ENCODE measurements at regions not wholly inside any gene's neighbourhood (a gene's known extent, or its start where the extent isn't known, plus 50 kb on each side); places are given as distances from the start of the nearest gene placed in this dataset.
"Not testable (repeated sequence)": the region's sequence is repeated elsewhere in the genome, so short reads cannot be mapped to it uniquely, and the experiment has no call there.

DNA sequence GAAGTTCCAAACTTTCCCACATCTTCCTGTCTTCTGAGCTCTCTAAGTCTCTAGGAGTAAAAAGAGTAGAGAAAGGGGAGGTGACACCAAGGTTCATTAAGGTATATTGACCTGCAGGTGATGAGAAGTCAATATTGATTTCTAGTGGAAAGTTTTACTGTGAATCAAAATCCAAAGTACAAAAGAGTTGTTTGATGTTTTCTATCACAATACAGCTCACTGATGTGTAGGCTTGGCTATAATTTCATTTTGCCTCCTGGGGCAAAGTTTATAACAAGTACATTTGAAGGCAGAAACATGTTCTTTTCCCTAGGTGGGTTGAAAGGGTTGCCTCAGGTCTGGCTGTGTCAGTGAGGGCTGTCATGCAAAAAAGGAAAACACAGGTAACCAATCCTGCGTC is 65.2 kb upstream of the LRPPRC start:
- DNase-seq (ENCODE audit: low read depth): no peak
- TF ChIP-seq, protein P1, sequence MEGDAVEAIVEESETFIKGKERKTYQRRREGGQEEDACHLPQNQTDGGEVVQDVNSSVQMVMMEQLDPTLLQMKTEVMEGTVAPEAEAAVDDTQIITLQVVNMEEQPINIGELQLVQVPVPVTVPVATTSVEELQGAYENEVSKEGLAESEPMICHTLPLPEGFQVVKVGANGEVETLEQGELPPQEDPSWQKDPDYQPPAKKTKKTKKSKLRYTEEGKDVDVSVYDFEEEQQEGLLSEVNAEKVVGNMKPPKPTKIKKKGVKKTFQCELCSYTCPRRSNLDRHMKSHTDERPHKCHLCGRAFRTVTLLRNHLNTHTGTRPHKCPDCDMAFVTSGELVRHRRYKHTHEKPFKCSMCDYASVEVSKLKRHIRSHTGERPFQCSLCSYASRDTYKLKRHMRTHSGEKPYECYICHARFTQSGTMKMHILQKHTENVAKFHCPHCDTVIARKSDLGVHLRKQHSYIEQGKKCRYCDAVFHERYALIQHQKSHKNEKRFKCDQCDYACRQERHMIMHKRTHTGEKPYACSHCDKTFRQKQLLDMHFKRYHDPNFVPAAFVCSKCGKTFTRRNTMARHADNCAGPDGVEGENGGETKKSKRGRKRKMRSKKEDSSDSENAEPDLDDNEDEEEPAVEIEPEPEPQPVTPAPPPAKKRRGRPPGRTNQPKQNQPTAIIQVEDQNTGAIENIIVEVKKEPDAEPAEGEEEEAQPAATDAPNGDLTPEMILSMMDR (conservative IDR thresholded peaks at IDR 0.05; ENCODE audit: low read depth, low read length): no peak
- H3K4me3 ChIP-seq (ENCODE audit: low read depth, low read length): no peak overlapping the region

DNA sequence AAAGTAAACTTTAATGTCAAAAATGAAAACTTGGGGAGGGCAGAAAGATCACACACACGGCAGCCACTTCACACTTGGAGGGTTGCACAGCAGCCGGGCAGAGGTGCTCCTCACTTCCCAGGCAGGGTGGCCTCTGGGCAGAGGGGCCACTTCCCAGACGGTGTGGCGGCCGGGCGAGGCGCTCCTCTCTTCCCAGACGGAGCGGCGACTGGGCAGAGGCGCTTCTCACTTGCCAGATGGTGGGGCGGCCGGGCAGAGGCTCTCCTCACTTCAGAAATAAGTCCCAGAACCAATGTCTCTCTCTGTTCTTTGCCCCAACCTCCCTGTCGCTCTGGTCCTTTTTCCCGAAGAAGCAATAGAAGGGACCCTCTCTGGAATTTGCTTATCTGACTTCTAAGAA is 65.7 kb upstream of the LRPPRC start:
- no peak for DNase-seq (ENCODE audit: low read depth)
- no peak overlapping the region for H3K4me3 ChIP-seq (ENCODE audit: low read depth, low read length)
- TF ChIP-seq, protein P1 (conservative IDR thresholded peaks at IDR 0.05; ENCODE audit: low read depth, low read length): no peak

DNA sequence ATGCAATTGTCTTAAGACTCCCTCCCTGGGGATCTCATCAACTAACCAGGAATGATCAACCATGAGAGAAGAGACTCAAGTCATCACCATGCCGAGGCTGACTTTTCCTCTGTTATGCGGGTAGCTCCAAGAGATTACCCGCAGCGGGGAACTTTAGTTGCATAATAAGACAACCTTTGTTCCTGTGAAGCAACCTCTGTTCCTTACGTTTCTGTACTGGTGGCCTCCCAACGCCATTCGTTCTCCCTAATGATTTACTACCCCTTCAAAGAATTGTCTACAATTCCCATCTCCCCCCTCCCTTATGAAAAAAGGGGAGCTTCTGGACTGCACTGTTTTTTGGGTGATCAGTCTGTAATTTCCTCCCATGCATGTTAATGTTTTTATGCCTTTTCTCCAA is 66.1 kb upstream of the LRPPRC start:
- TF ChIP-seq, protein P1 (conservative IDR thresholded peaks at IDR 0.05; ENCODE audit: low read depth, low read length): no peak
- peak; percentile 35 for DNase-seq (ENCODE audit: low read depth)
- no peak overlapping the region for H3K4me3 ChIP-seq (ENCODE audit: low read depth, low read length)

DNA sequence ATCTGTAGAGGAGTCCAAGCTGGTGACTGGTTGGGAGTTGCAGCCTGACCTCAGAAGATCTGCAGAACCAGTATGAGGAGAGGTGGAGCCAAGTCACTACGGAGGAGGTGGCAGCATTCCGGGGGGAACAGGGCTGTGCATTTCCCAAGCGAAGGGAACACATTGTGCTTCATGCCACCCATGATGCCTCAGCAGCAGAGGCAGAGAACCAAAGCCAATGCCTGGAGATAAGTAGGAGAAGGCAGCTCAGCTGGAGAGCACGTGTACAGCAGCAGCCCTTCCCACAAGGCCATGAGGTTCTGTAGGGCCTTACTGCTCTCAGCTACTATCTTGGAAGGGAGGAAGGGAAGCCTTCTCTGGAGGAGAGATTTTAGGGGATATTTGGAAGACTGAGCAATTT is 67.2 kb upstream of the LRPPRC start:
- no peak for DNase-seq (ENCODE audit: low read depth)
- H3K4me3 ChIP-seq (ENCODE audit: low read depth, low read length): no peak overlapping the region
- TF ChIP-seq, protein P1 (conservative IDR thresholded peaks at IDR 0.05; ENCODE audit: low read depth, low read length): no peak

DNA sequence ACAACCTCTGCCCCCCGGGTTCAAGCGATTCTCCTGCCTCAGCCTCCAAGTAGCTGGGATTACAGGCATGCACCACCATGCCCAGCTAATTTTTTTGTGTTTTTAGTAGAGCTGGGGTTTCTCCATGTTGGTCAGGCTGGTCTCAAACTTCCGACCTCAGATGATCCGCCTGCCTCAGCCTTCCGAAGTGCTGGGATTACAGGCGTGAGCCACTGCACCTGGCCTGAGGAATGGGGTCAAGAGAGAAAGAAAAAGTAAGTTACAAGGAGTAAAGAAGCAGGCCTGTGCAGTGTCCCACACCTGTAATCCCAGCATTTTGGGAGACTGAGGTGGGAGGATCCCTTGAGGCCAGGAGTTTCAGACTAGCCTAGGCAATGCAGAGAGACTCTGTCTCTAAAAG is 68.5 kb upstream of the LRPPRC start:
- not testable (repeated sequence) for H3K4me3 ChIP-seq (ENCODE audit: low read depth, low read length); DNase-seq (ENCODE audit: low read depth)

DNA sequence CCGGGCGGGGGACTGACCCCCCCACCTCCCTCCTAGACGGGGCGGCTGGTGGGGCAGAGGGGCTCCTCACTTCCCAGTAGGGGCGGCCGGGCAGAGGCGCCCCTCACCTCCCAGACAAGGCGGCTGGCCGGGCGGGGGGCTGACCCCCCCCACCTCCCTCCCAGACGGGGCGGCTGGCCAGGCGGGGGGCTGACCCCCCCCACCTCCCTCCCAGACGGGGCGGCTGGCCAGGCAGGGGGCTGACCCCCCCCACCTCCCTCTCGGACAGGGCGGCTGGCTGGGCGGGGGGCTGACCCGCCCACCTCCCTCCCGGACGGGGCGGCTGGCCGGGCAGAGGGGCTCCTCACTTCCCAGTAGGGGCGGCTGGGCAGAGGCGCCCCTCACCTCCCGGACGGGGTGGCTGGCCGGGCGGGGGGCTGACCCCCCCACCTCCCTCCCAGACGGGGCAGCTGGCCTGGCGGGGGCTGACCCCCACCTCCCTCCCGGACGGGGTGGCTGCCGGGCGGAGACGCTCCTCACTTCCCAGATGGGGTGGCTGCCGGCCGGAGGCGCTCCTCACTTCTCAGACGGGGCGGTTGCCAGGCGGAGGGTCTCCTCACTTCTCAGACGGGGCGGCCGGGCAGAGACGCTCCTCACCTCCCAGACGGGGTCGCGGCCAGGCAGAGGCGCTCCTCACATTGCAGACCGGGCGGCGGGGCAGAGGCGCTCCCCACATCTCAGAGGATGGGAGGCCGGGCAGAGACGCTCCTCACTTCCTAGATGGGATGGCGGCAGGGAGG is 71.4 kb upstream of the LRPPRC start:
- not testable (repeated sequence) for H3K4me3 ChIP-seq (ENCODE audit: low read depth, low read length); DNase-seq (ENCODE audit: low read depth)

DNA sequence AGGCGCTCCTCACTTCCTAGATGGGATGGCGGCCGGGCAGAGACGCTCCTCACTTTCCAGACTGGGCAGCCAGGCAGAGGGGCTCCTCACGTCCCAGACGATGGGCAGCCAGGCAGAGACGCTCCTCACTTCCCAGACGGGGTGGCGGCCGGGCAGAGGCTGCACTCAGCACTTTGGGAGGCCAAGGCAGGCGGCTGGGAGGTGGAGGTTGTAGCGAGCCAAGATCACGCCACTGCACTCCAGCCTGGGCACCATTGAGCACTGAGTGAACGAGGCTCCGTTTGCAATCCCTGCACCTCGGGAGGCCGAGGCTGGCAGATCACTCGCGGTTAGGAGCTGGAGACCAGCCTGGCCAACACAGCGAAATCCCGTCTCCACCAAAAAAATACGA is 72.0 kb upstream of the LRPPRC start:
- not testable (repeated sequence) for H3K4me3 ChIP-seq (ENCODE audit: low read depth, low read length); DNase-seq (ENCODE audit: low read depth)

DNA sequence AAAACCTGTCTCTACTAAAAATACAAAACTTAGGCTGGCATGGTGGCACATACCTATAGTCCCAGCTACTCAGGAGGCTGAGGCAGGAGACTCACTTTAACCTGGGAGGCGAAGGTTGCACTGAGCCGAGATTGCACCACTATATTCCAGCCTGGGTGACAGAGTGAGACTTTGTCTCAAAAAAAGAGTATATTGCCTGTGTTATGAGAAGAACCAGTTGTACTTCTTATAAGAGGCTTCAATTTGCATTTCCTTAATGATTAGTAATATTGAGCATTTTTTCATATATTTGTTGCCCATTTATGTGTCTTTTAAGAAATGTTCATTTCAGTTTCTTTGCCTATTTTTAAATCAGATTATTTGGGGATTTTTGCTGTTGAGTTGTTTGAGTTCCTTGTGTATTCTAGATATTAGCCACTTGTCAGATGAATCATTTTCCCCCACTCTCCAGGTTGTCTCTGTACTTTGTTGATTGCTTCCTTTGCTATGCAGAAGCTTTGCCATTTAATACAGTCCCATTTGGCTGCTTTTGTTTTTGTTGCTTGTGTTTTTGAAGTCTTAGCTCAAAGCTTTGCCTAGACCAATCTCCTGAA is 75.8 kb upstream of the LRPPRC start:
- no peak for DNase-seq (ENCODE audit: low read depth)
- no peak overlapping the region for H3K4me3 ChIP-seq (ENCODE audit: low read depth, low read length)
- TF ChIP-seq, protein P1 (conservative IDR thresholded peaks at IDR 0.05; ENCODE audit: low read depth, low read length): no peak

DNA sequence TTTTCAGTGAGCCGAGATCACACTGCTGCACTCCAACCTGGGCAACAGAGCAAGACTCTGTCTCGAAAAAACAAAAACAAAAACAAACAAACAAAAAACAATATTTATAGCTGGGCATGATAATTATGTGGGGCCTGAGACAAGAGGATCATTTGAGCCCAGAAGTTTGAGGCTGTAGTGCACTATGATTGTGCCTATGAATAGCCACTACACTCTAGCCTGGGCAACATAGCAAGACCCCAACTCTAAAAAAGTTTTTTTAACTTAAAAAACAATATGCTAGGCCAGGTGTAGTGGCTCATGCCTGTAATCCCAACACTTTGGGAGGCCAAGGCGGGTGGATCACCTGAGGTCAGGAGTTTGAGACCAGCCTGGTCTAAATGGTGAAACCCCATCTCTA is 77.9 kb upstream of the LRPPRC start:
- not testable (repeated sequence) for DNase-seq (ENCODE audit: low read depth); H3K4me3 ChIP-seq (ENCODE audit: low read depth, low read length)

DNA sequence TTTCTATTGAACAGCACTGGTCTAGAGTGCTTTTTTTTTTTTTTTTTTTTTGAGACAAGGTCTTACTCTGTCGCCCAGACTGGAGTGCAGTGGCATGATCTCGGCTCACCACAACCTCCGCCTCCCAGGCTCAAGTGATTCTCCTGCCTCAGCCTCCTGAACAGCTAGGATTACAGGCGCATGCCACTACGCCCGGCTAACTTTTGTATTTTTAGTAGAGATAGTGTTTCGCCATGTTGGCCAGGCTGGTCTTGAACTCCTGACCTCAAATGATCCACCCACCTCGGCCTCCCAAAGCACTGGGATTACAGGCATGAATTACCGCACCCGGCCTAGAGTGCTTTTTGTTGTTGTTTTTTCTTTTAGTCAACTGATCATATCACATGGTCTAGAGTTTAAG is 79.0 kb upstream of the LRPPRC start:
- H3K4me3 ChIP-seq (ENCODE audit: low read depth, low read length); DNase-seq (ENCODE audit: low read depth): not testable (repeated sequence)
